Daoy (cell line): ENCODE measurements at regions not wholly inside any gene's neighbourhood (a gene's known extent, or its start where the extent isn't known, plus 50 kb on each side); places are given as distances from the start of the nearest gene placed in this dataset.
"Not testable (repeated sequence)": the region's sequence is repeated elsewhere in the genome, so short reads cannot be mapped to it uniquely, and the experiment has no call there.

Experiments
- DNase-seq: peaks from one replicate; pipeline ENCODE4 v3.0.0-alpha.2; 2015; ENCODE audit warnings: low read depth

- DNase-seq: no peak
Observed at GRCh38 chr2:146412625-146413024, 1432.2 kb upstream of the ACVR2A start.

GRCh38 chr2:146405402-146406309 is 1439.2 kb upstream of the ACVR2A start:
- not testable (repeated sequence) for DNase-seq

GRCh38 chr2:146403546-146404160 is 1441.2 kb upstream of the ACVR2A start:
- not testable (repeated sequence) for DNase-seq

- no peak for DNase-seq
Observed at GRCh38 chr2:146392631-146393030, 1452.2 kb upstream of the ACVR2A start.

- DNase-seq: no peak
Observed at GRCh38 chr2:146392186-146392585, 1452.6 kb upstream of the ACVR2A start.

GRCh38 chr2:146388757-146389156 is 1456.1 kb upstream of the ACVR2A start:
- no peak for DNase-seq

GRCh38 chr2:146386096-146386495 is 1458.7 kb upstream of the ACVR2A start:
- no peak for DNase-seq

- DNase-seq: no peak
Observed at GRCh38 chr2:146385031-146385430, 1459.8 kb upstream of the ACVR2A start.

- no peak for DNase-seq
Observed at GRCh38 chr2:146376511-146377064, 1468.2 kb upstream of the ACVR2A start.

- no peak for DNase-seq
Observed at GRCh38 chr2:146374505-146374904, 1470.3 kb upstream of the ACVR2A start.

- DNase-seq: not testable (repeated sequence)
Observed at GRCh38 chr2:146371364-146371763, 1473.5 kb upstream of the ACVR2A start.

GRCh38 chr2:146370826-146371225 is 1474.0 kb upstream of the ACVR2A start:
- no peak for DNase-seq

GRCh38 chr2:146366276-146366675 is 1478.6 kb upstream of the ACVR2A start:
- no peak for DNase-seq

GRCh38 chr2:146365041-146365440 is 1479.8 kb upstream of the ACVR2A start:
- no peak for DNase-seq

- DNase-seq: no peak
Observed at GRCh38 chr2:146363731-146364130, 1481.1 kb upstream of the ACVR2A start.

- DNase-seq: no peak
Observed at GRCh38 chr2:146351689-146352088, 1493.1 kb upstream of the ACVR2A start.

GRCh38 chr2:146349334-146349733 is 1495.5 kb upstream of the ACVR2A start:
- no peak for DNase-seq

GRCh38 chr2:146324951-146325350 is 1519.9 kb upstream of the ACVR2A start:
- no peak for DNase-seq

GRCh38 chr2:146323564-146323963 is 1521.3 kb upstream of the ACVR2A start:
- no peak for DNase-seq

- DNase-seq: no peak
Observed at GRCh38 chr2:146321175-146321574, 1523.7 kb upstream of the ACVR2A start.

- DNase-seq: no peak
Observed at GRCh38 chr2:146317959-146318358, 1526.9 kb upstream of the ACVR2A start.

- DNase-seq: no peak
Observed at GRCh38 chr2:146312899-146313298, 1531.9 kb upstream of the ACVR2A start.

GRCh38 chr2:146305164-146305563 is 1539.7 kb upstream of the ACVR2A start:
- no peak for DNase-seq
